ENCODE measurements at regions not wholly inside any gene's neighbourhood (a gene's known extent, or its start where the extent isn't known, plus 50 kb on each side); places are given as distances from the start of the nearest gene placed in this dataset.

- BruUV-seq (replicated peaks): no TSS peak
These were observed 609.3 kb upstream of the IMPG1 start for GRCh38 chr6:76681781-76682180.

GRCh38 chr6:76677017-76677416 is 604.6 kb upstream of the IMPG1 start:
- Histone ChIP-seq H3K4me2 (no peak overlapping the region), H3K9me2 (ENCODE audit: insufficient read depth) (no peaks in the 10 kb centered on the region), H3K36me3 (ENCODE audit: low read depth) (no peaks in the 10 kb centered on the region), H3F3A (ENCODE audit: insufficient read depth, low read depth) (no peaks in the 10 kb centered on the region), H3K27me3 (ENCODE audit: insufficient read depth, low read depth) (no peaks in the 10 kb centered on the region), H3K4me3 (no peak overlapping the region), H3K27ac (no peak overlapping the region), H3K4me1 (replicated peaks; ENCODE audit: insufficient read depth) (no peaks in the 10 kb centered on the region), H4K20me1 (ENCODE audit: insufficient read depth) (no peaks in the 10 kb centered on the region), H3K9me3 (ENCODE audit: insufficient read depth, low read depth) (no peaks in the 10 kb centered on the region), H2AFZ (no peak overlapping the region), H3K79me2 (ENCODE audit: low read depth) (no peaks in the 10 kb centered on the region)
- no peak for DNase-seq
- BruUV-seq (replicated peaks): no TSS peak
- ChIA-PET CTCF (no interaction called here), POLR2A (ENCODE audit: unreplicated experiment) (no interaction called here)
- intact Hi-C loops (cut with micrococcal nuclease; ENCODE audit: unreplicated experiment): no loop called here
- TF ChIP-seq CTCF (conservative IDR thresholded peaks at IDR 0.05): no peak
- no peak for TF ChIP-seq EZH2 (IDR thresholded peaks at IDR 0.05; ENCODE audit: low read depth)

More at GRCh38 chr6:76681781-76682180, 609.3 kb upstream of the IMPG1 start:
- POLR2A ChIA-PET (ENCODE audit: unreplicated experiment): no interaction called here
- Histone ChIP-seq H4K20me1 (ENCODE audit: insufficient read depth) (no peaks in the 10 kb centered on the region; the same call in 1 of the 2 replicates), H3K79me2 (ENCODE audit: low read depth) (no peaks in the 10 kb centered on the region), H3K4me3 (no peak overlapping the region), H3K9me3 (ENCODE audit: insufficient read depth, low read depth) (no peaks in the 10 kb centered on the region), H3K27me3 (ENCODE audit: insufficient read depth, low read depth) (no peaks in the 10 kb centered on the region), H3K4me1 (replicated peaks; ENCODE audit: insufficient read depth) (no peaks in the 10 kb centered on the region), H2AFZ (no peak overlapping the region), H3K9me2 (ENCODE audit: insufficient read depth) (no peaks in the 10 kb centered on the region), H3K27ac (no peak overlapping the region), H3K4me2 (no peak overlapping the region), H3F3A (ENCODE audit: insufficient read depth, low read depth) (no peaks in the 10 kb centered on the region), H3K36me3 (ENCODE audit: low read depth) (no peaks in the 10 kb centered on the region)
- CTCF ChIA-PET: no interaction called here
- DNase-seq: no peak
- intact Hi-C loops (cut with micrococcal nuclease; ENCODE audit: unreplicated experiment): no loop called here
- TF ChIP-seq CTCF (conservative IDR thresholded peaks at IDR 0.05): no peak

GRCh38 chr6:76671751-76672150 is 599.3 kb upstream of the IMPG1 start:
- DNase-seq: no peak
- no peak overlapping the region for H3K4me2 ChIP-seq

More at GRCh38 chr6:76671751-76672150, 599.3 kb upstream of the IMPG1 start:
- Histone ChIP-seq H3K4me3 (no peak overlapping the region), H3K27me3 (ENCODE audit: insufficient read depth, low read depth) (no peaks in the 10 kb centered on the region), H3K9me3 (ENCODE audit: insufficient read depth, low read depth) (no peaks in the 10 kb centered on the region), H3K9me2 (ENCODE audit: insufficient read depth) (no peaks in the 10 kb centered on the region), H3K79me2 (ENCODE audit: low read depth) (no peaks in the 10 kb centered on the region), H3K36me3 (ENCODE audit: low read depth) (no peaks in the 10 kb centered on the region), H4K20me1 (ENCODE audit: insufficient read depth) (no peaks in the 10 kb centered on the region), H3K27ac (no peak overlapping the region), H2AFZ (no peak overlapping the region), H3K4me1 (replicated peaks; ENCODE audit: insufficient read depth) (no peaks in the 10 kb centered on the region), H3F3A (ENCODE audit: insufficient read depth, low read depth) (no peaks in the 10 kb centered on the region)
- ChIA-PET POLR2A (ENCODE audit: unreplicated experiment) (no interaction called here), CTCF (no interaction called here)
- intact Hi-C loops (cut with micrococcal nuclease; ENCODE audit: unreplicated experiment): no loop called here
- no TSS peak for BruUV-seq (replicated peaks)
- TF ChIP-seq CTCF (conservative IDR thresholded peaks at IDR 0.05): no peak
- no peak for TF ChIP-seq EZH2 (IDR thresholded peaks at IDR 0.05; ENCODE audit: low read depth)
